Neural progenitor cell (in vitro differentiated cells): ENCODE measurements at regions not wholly inside any gene's neighbourhood (a gene's known extent, or its start where the extent isn't known, plus 50 kb on each side); places are given as distances from the start of the nearest gene placed in this dataset.

ENCODE experiments used
- DNase-seq: peaks from one replicate; pipeline ENCODE4 v3.0.0-alpha.2; 2016; ENCODE audit warnings: low spot score
- H2AFZ ChIP-seq: fragments of 200-600 bp; sonication (generic); replicated peaks from 2 replicates; pipeline ENCODE4 v1.6.1; 2016; ENCODE audit warnings: antibody characterized with exemption
- H3F3A ChIP-seq: fragments of 200-600 bp; sonication (generic); 2 replicates; pipeline ENCODE4 v1.6.1; 2016; ENCODE audit warnings: antibody characterized with exemption, low read depth
- H3K27ac ChIP-seq: fragments of 200-600 bp; sonication (generic); 2 replicates; pipeline ENCODE4 v1.5.1; 2016; ENCODE audit warnings: mild to moderate bottlenecking
- H3K27me3 ChIP-seq: fragments of 200-600 bp; sonication (generic); 2 replicates; pipeline ENCODE4 v1.6.1; 2016; ENCODE audit warnings: mild to moderate bottlenecking, moderate library complexity
- H3K36me3 ChIP-seq: fragments of 200-600 bp; sonication (generic); 2 replicates; pipeline ENCODE4 v1.5.1; 2016
- H3K4me1 ChIP-seq: fragments of 200-600 bp; sonication (generic); 2 replicates; pipeline ENCODE4 v1.6.1; 2016; ENCODE audit warnings: mixed run types
- H3K4me2 ChIP-seq: fragments of 200-600 bp; sonication (generic); 2 replicates; pipeline ENCODE4 v1.6.1; 2016
- H3K4me3 ChIP-seq: fragments of 200-600 bp; sonication (generic); 2 replicates; pipeline ENCODE4 v1.5.1; 2016
- H3K79me2 ChIP-seq: fragments of 200-600 bp; sonication (generic); 2 replicates; pipeline ENCODE4 v1.6.1; 2016; ENCODE audit warnings: low read depth
- H3K9ac ChIP-seq: fragments of 200-600 bp; sonication (generic); 2 replicates; pipeline ENCODE4 v1.6.1; 2016
- H3K9me3 ChIP-seq: fragments of 200-600 bp; sonication (generic); 2 replicates; pipeline ENCODE4 v1.5.1; 2016; ENCODE audit warnings: low read depth
- H4K20me1 ChIP-seq: fragments of 200-600 bp; sonication (generic); 2 replicates; pipeline ENCODE4 v1.6.1; 2016; ENCODE audit warnings: low read depth
- H3K27ac Mint-ChIP-seq: 3 replicates; pipeline ENCODE4 v1.8.0; 2021; ENCODE audit warnings: mixed read lengths
- H3K27me3 Mint-ChIP-seq: 2 replicates; pipeline ENCODE4 v1.8.0; 2022; ENCODE audit warnings: low read depth, mild to moderate bottlenecking, inconsistent platforms, moderate library complexity, mixed read lengths; ENCODE audit not compliant: insufficient read depth
- H3K36me3 Mint-ChIP-seq: 3 replicates; pipeline ENCODE4 v1.8.0; 2021; ENCODE audit warnings: mixed read lengths
- H3K4me1 Mint-ChIP-seq: 3 replicates; pipeline ENCODE4 v1.8.0; 2021; ENCODE audit warnings: mixed read lengths
- H3K4me3 Mint-ChIP-seq: 3 replicates; pipeline ENCODE4 v1.8.0; 2021; ENCODE audit warnings: mild to moderate bottlenecking, moderate library complexity, mixed read lengths
- H3K9me3 Mint-ChIP-seq: 3 replicates; pipeline ENCODE4 v1.8.0; 2020; ENCODE audit warnings: mixed read lengths
- CTCF ChIP-seq: fragments of 200-600 bp; sonication (generic); IDR thresholded peaks from 2 replicates; pipeline ENCODE4 v1.5.1; 2017; ENCODE audit warnings: antibody characterized with exemption, mild to moderate bottlenecking
- EZH2 ChIP-seq: fragments of 200-600 bp; sonication (generic); IDR thresholded peaks from 2 replicates; pipeline ENCODE4 v1.6.1; 2017; ENCODE audit warnings: antibody characterized with exemption, mild to moderate bottlenecking, moderate library complexity
- EZH2phosphoT487 ChIP-seq: fragments of 200-600 bp; sonication (generic); IDR thresholded peaks from 2 replicates; pipeline ENCODE4 v1.6.1; 2017; ENCODE audit warnings: antibody characterized with exemption

DNA sequence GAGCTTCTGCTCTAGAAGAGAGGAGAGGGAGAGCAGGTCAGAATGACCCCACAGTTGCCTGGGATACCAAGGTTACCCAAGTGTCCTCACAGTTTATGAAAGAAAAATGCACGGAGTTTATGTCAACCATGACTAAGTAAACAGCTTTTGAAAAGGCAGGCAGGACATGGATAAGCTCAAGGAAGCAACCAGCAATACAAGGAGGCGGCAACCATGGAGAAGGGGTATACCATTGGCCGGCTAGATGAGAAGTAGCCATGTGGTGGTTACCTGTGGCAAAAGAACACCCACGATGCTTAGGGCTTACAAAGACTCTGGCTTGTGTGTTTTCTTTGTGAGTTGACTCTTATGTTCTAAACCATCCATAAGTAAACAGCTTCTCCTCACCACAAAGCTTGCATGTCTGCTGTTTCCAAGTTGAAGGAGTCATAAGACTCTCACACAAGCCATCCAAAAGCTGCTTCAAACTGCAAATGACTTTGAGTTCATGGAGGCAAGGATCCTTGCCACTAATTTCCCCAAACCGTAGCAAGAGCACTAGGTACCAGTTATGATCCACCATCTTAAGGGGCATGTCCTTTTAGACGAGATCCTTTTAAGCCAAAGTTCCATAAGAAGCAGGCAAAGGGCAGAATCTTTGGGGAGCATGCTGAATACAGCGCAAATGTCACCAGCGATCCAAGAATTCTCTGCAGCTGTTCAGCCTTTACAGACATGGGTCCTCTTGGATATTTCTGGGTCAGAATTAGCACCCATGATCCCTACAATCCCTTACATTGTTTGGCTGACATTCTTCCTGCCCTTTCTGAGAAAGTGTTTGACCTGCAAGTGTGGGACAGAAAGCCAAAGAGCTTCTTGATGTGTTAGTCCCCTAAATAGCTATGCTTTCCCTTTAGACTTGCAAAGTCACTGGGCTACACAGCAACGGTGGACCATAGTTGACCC is 74.8 kb upstream of the IPO5 start:
- no peaks in the 10 kb centered on the region for H3K9me3 ChIP-seq
- Mint-ChIP-seq H3K27me3 (peaks cover under 1% of the 10 kb centered on the region), H3K4me1 (peaks cover 14% of the 10 kb centered on the region), H3K9me3 (peaks cover 3% of the 10 kb centered on the region), H3K4me3 (no peak overlapping the region), H3K27ac (no peak overlapping the region), H3K36me3 (no peaks in the 10 kb centered on the region)
- H3K27ac ChIP-seq: no peak overlapping the region
- H3K4me3 ChIP-seq: no peak overlapping the region
- H3K79me2 ChIP-seq: no peaks in the 10 kb centered on the region
- no peak for TF ChIP-seq EZH2phosphoT487
- TF ChIP-seq CTCF: no peak
- TF ChIP-seq EZH2: no peak
- H2AFZ ChIP-seq: no peak overlapping the region
- no peaks in the 10 kb centered on the region for H3K27me3 ChIP-seq
- H3K9ac ChIP-seq: no peak overlapping the region
- H3F3A ChIP-seq: no peaks in the 10 kb centered on the region
- H3K4me1 ChIP-seq: peaks cover 7% of the 10 kb centered on the region
- no peak for DNase-seq
- H3K4me2 ChIP-seq: no peak overlapping the region
- H3K36me3 ChIP-seq: no peaks in the 10 kb centered on the region
- no peaks in the 10 kb centered on the region for H4K20me1 ChIP-seq

DNA sequence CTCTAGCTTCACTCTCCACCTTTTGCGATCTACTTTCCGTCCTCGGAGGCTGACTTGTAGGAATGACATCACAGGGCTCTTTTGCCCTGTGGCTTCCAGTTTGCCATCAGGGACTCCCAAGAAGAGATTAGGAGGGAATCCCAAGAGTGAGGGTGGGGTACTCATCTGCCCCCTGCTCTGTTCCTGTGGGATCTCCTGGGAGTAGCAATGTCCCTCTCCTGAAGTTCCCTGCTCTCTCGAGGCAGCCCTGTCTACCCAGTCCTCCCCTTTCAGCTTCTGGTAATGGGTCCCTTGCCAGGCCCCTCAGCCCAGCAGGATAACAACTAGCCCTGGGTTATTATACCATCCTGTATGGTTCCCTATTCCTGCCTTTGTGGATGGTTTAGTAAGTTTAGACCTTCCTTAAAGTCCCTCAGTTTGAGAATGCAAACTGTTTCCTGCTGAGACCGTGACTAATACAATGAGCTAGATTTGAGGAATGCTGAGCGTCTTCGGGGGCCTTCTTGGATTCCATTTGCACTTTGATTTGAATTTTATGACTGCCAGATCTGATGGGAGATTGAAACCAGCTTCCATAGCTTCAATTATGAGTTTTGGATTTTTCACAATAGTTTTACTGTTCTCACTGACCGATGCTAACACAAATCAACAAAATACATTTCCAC is 73.7 kb upstream of the IPO5 start:
- no peak overlapping the region for H3K4me3 Mint-ChIP-seq
- no peak overlapping the region for H3K4me2 ChIP-seq
- no peaks in the 10 kb centered on the region for H4K20me1 ChIP-seq
- peaks cover 14% of the 10 kb centered on the region for H3K4me1 Mint-ChIP-seq
- H3K27ac ChIP-seq: no peak overlapping the region
- no peaks in the 10 kb centered on the region for H3K36me3 ChIP-seq
- peak overlapping the region; percentile 3 for H2AFZ ChIP-seq
- H3K27me3 ChIP-seq: no peaks in the 10 kb centered on the region
- DNase-seq: no peak
- H3K9me3 ChIP-seq: no peaks in the 10 kb centered on the region
- H3K36me3 Mint-ChIP-seq: no peaks in the 10 kb centered on the region
- no peak for TF ChIP-seq EZH2phosphoT487
- no peak for TF ChIP-seq EZH2
- no peak for TF ChIP-seq CTCF
- H3F3A ChIP-seq: no peaks in the 10 kb centered on the region
- no peak overlapping the region for H3K4me3 ChIP-seq
- no peaks in the 10 kb centered on the region for H3K79me2 ChIP-seq
- no peak overlapping the region for H3K27ac Mint-ChIP-seq
- H3K9ac ChIP-seq: no peak overlapping the region
- H3K27me3 Mint-ChIP-seq: peaks cover 3% of the 10 kb centered on the region
- H3K9me3 Mint-ChIP-seq: peaks cover 3% of the 10 kb centered on the region
- H3K4me1 ChIP-seq: peaks cover 7% of the 10 kb centered on the region

DNA sequence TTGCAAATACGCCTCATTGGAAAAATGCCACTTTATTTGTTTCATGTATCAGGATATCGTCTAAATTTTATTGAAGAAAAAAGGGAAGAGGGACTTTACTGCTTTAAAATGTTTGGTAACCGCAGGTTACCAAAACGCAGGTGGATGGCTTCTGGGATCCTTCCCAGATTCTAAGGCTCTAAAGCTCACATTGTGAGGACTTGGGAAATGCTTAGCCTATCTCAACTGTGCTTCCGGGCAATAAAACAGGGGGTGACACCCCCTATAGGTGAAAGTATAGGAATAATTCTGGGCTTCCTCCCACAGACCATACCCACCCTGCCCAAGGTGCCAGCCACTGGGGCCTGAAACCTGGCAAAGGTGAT is 73.2 kb upstream of the IPO5 start:
- Mint-ChIP-seq H3K27me3 (peaks cover 3% of the 10 kb centered on the region), H3K4me3 (no peak overlapping the region), H3K4me1 (peaks cover 14% of the 10 kb centered on the region), H3K27ac (no peak overlapping the region), H3K9me3 (peaks cover 3% of the 10 kb centered on the region), H3K36me3 (no peaks in the 10 kb centered on the region)
- H3K4me2 ChIP-seq: no peak overlapping the region
- no peaks in the 10 kb centered on the region for H3K27me3 ChIP-seq
- H4K20me1 ChIP-seq: no peaks in the 10 kb centered on the region
- H3F3A ChIP-seq: no peaks in the 10 kb centered on the region
- no peaks in the 10 kb centered on the region for H3K36me3 ChIP-seq
- TF ChIP-seq EZH2phosphoT487: no peak
- TF ChIP-seq EZH2: no peak
- TF ChIP-seq CTCF: no peak
- H3K4me1 ChIP-seq: peaks cover 7% of the 10 kb centered on the region
- no peaks in the 10 kb centered on the region for H3K79me2 ChIP-seq
- H3K27ac ChIP-seq: no peak overlapping the region
- H3K9ac ChIP-seq: no peak overlapping the region
- DNase-seq: no peak
- no peak overlapping the region for H3K4me3 ChIP-seq
- no peak overlapping the region for H2AFZ ChIP-seq
- no peaks in the 10 kb centered on the region for H3K9me3 ChIP-seq
